H9 (cell line): ENCODE measurements at regions not wholly inside any gene's neighbourhood (a gene's known extent, or its start where the extent isn't known, plus 50 kb on each side); places are given as distances from the start of the nearest gene placed in this dataset.

Experiments
- DNase-seq: peaks from one replicate; pipeline ENCODE4 v3.0.0-alpha.2; 2017
- H2AFZ ChIP-seq: one replicate; pipeline ENCODE4 v1.6.1; 2013; ENCODE audit warnings: mild to moderate bottlenecking, low read length, control low read depth, moderate library complexity
- H2AK5ac ChIP-seq: 2 replicates; pipeline ENCODE4 v1.6.1; 2013; ENCODE audit warnings: low read length, control low read depth, mixed read lengths; ENCODE audit not compliant: insufficient read length
- H2BK120ac ChIP-seq: one replicate; pipeline ENCODE4 v1.6.1; 2013; ENCODE audit warnings: low read depth, mild to moderate bottlenecking, low read length, control low read depth, inconsistent platforms; ENCODE audit not compliant: poor library complexity, severe bottlenecking
- H2BK12ac ChIP-seq: 2 replicates; pipeline ENCODE4 v1.6.1; 2013; ENCODE audit warnings: low read length, control low read depth, mixed read lengths, low read depth; ENCODE audit not compliant: insufficient read length
- H2BK15ac ChIP-seq: 2 replicates; pipeline ENCODE4 v1.6.1; 2013; ENCODE audit warnings: low read depth, low read length, control low read depth
- H2BK20ac ChIP-seq: one replicate; pipeline ENCODE4 v1.6.1; 2013; ENCODE audit warnings: low read depth, mild to moderate bottlenecking, low read length, control low read depth, inconsistent platforms; ENCODE audit not compliant: poor library complexity, severe bottlenecking
- H2BK5ac ChIP-seq: 2 replicates; pipeline ENCODE4 v1.6.1; 2013; ENCODE audit warnings: low read length, control low read depth, mixed read lengths; ENCODE audit not compliant: insufficient read length
- H3K14ac ChIP-seq: 2 replicates; pipeline ENCODE4 v1.6.1; 2013; ENCODE audit warnings: low read length, control low read depth; ENCODE audit not compliant: insufficient read depth
- H3K18ac ChIP-seq: 2 replicates; pipeline ENCODE4 v1.6.1; 2013; ENCODE audit warnings: low read depth, mild to moderate bottlenecking, mixed read lengths, low read length, control low read depth; ENCODE audit not compliant: insufficient read length
- H3K23ac ChIP-seq: 2 replicates; pipeline ENCODE4 v1.6.1; 2013; ENCODE audit warnings: low read length, control low read depth, mixed read lengths, low read depth; ENCODE audit not compliant: insufficient read length
- H3K23me2 ChIP-seq: 2 replicates; pipeline ENCODE4 v1.6.1; 2013; ENCODE audit warnings: low read depth, mild to moderate bottlenecking, mixed read lengths, low read length, control low read depth; ENCODE audit not compliant: insufficient read length, poor library complexity, severe bottlenecking
- H3K27ac ChIP-seq: 2 replicates; pipeline ENCODE4 v1.5.1; 2013; ENCODE audit warnings: low read length, control low read depth, mixed read lengths, low read depth; ENCODE audit not compliant: insufficient read length
- H3K27me3 ChIP-seq: 2 replicates; pipeline ENCODE4 v1.6.1; 2013; ENCODE audit warnings: low read length, control low read depth, inconsistent platforms; ENCODE audit not compliant: insufficient read depth
- H3K4ac ChIP-seq: 2 replicates; pipeline ENCODE4 v1.6.1; 2013; ENCODE audit warnings: low read depth, mild to moderate bottlenecking, control low read depth, inconsistent platforms, low read length, moderate library complexity
- H3K4me1 ChIP-seq: 2 replicates; pipeline ENCODE4 v1.6.1; 2013; ENCODE audit warnings: low read length, control low read depth, inconsistent platforms; ENCODE audit not compliant: insufficient read depth
- H3K4me2 ChIP-seq: 2 replicates; pipeline ENCODE4 v1.6.1; 2013; ENCODE audit warnings: low read length, control low read depth, mixed read lengths; ENCODE audit not compliant: insufficient read length, insufficient read depth
- H3K56ac ChIP-seq: 2 replicates; pipeline ENCODE4 v1.6.1; 2013; ENCODE audit warnings: low read depth, mild to moderate bottlenecking, mixed read lengths, low read length, control low read depth; ENCODE audit not compliant: insufficient read length
- H3K79me1 ChIP-seq: 2 replicates; pipeline ENCODE4 v1.6.1; 2013; ENCODE audit warnings: low read depth, mild to moderate bottlenecking, moderate library complexity, low read length, control low read depth, inconsistent platforms; ENCODE audit not compliant: insufficient read depth, poor library complexity, severe bottlenecking
- H3K79me2 ChIP-seq: 2 replicates; pipeline ENCODE4 v1.6.1; 2013; ENCODE audit warnings: low read length, control low read depth, inconsistent platforms; ENCODE audit not compliant: insufficient read depth
- H3K9ac ChIP-seq: 2 replicates; pipeline ENCODE4 v1.6.1; 2013; ENCODE audit warnings: low read length, control low read depth, mixed read lengths; ENCODE audit not compliant: insufficient read length; ENCODE audit errors: extremely low read depth
- H3K9me3 ChIP-seq: one replicate; pipeline ENCODE4 v1.6.1; 2013; ENCODE audit warnings: low read depth, low read length, inconsistent platforms; ENCODE audit not compliant: control insufficient read depth
- H3T11ph ChIP-seq: one replicate; pipeline ENCODE4 v1.6.1; 2013; ENCODE audit warnings: mild to moderate bottlenecking, low read length, control low read depth, inconsistent platforms
- H4K20me1 ChIP-seq: one replicate; pipeline ENCODE4 v1.6.1; 2013; ENCODE audit not compliant: control insufficient read depth, insufficient read length, insufficient read depth
- H4K5ac ChIP-seq: 2 replicates; pipeline ENCODE4 v1.6.1; 2013; ENCODE audit warnings: low read depth, mild to moderate bottlenecking, mixed read lengths, low read length, control low read depth; ENCODE audit not compliant: insufficient read length
- H4K8ac ChIP-seq: replicated peaks from 2 replicates; pipeline ENCODE4 v1.6.1; 2013; ENCODE audit warnings: low read length, control low read depth, mixed read lengths, low read depth; ENCODE audit not compliant: insufficient read length
- H4K91ac ChIP-seq: 2 replicates; pipeline ENCODE4 v1.6.1; 2013; ENCODE audit warnings: low read depth, mild to moderate bottlenecking, moderate library complexity, mixed read lengths, low read length, control low read depth; ENCODE audit not compliant: insufficient read length
- H3K27ac Mint-ChIP-seq, 3 experiments: 2 replicates in 2 of 3; 3 replicates in 1 of 3; pipeline ENCODE4 v1.8.0; 2020 to 2021; ENCODE audit warnings: mixed read lengths in 3 of 3, mild to moderate bottlenecking in 1 of 3, moderate library complexity in 1 of 3
- H3K27me3 Mint-ChIP-seq: 2 replicates; pipeline ENCODE4 v1.8.0; 2021; ENCODE audit warnings: low read depth, mild to moderate bottlenecking, moderate library complexity, mixed read lengths
- H3K36me3 Mint-ChIP-seq, 3 experiments: 2 replicates in 2 of 3; 3 replicates in 1 of 3; pipeline ENCODE4 v1.8.0; 2020 to 2021; ENCODE audit warnings: low read depth in 3 of 3, mixed read lengths in 3 of 3; ENCODE audit not compliant: insufficient read depth in 1 of 3
- H3K4me1 Mint-ChIP-seq, 2 experiments: 2 replicates each; pipeline ENCODE4 v1.8.0; 2020; ENCODE audit warnings: mixed read lengths in 2 of 2
- H3K4me3 Mint-ChIP-seq, 2 experiments: 2 replicates in 1 of 2; 3 replicates in 1 of 2; pipeline ENCODE4 v1.8.0; 2020 to 2021; ENCODE audit warnings: mild to moderate bottlenecking in 2 of 2, mixed read lengths in 2 of 2, moderate library complexity in 1 of 2
- H3K9me3 Mint-ChIP-seq, 2 experiments: 2 replicates in 1 of 2; 3 replicates in 1 of 2; pipeline ENCODE4 v1.8.0; 2020; ENCODE audit warnings: mild to moderate bottlenecking in 2 of 2, mixed read lengths in 2 of 2, moderate library complexity in 1 of 2
- WGBS: extraction: QIAGEN DNeasy Blood & Tissue Kit; methylation state at CpG from one replicate; pipeline ENCODE4 v1.1.7; 2013; ENCODE audit warnings: missing lambda C conversion rate, low lambda C conversion rate, mixed read lengths; ENCODE audit not compliant: insufficient read length; ENCODE audit errors: extremely low coverage; 5-methylcytosine and 5-hydroxymethylcytosine counted together
- TF ChIP-seq, protein P1 (sequence below): fragments of 200-600 bp; sonication (generic); conservative IDR thresholded peaks from 3 replicates; pipeline ENCODE4 v1.8.0; 2021; ENCODE audit warnings: antibody characterized with exemption, mild to moderate bottlenecking

- Histone ChIP-seq H3K23ac (no peak overlapping the region), H2BK120ac (no peak overlapping the region), H3T11ph (no peak overlapping the region), H3K56ac (no peak overlapping the region), H3K79me1 (no peaks in the 10 kb centered on the region), H4K8ac (no peak overlapping the region), H3K18ac (no peak overlapping the region), H3K9ac (no peak overlapping the region), H3K23me2 (no peaks in the 10 kb centered on the region), H4K91ac (no peak overlapping the region), H3K4me2 (no peak overlapping the region), H2AK5ac (no peak overlapping the region), H2BK20ac (no peak overlapping the region), H3K79me2 (no peaks in the 10 kb centered on the region), H3K4ac (no peak overlapping the region), H3K14ac (no peak overlapping the region), H3K9me3 (no peaks in the 10 kb centered on the region), H3K27me3 (no peaks in the 10 kb centered on the region), H2BK15ac (no peak overlapping the region), H2BK12ac (no peak overlapping the region), H3K4me1 (no peaks in the 10 kb centered on the region), H4K5ac (no peak overlapping the region), H3K27ac (no peak overlapping the region), H2AFZ (no peak overlapping the region), H4K20me1 (no peaks in the 10 kb centered on the region), H2BK5ac (no peak overlapping the region)
- Mint-ChIP-seq H3K27ac (no peak overlapping the region), H3K4me3 (no peak overlapping the region), H3K4me1 (peaks cover 5 to 10% of the 10 kb centered on the region in 2 experiments; a peak in 3 of 4 replicates), H3K27me3 (no peaks in the 10 kb centered on the region), H3K36me3 (peaks cover 0 to 5% (median 2%) of the 10 kb centered on the region in 3 experiments; a peak in 2 of 7 replicates), H3K9me3 (peaks cover 3 to 4% of the 10 kb centered on the region in 2 experiments; a peak in 4 of 5 replicates)
- TF ChIP-seq, protein P1, sequence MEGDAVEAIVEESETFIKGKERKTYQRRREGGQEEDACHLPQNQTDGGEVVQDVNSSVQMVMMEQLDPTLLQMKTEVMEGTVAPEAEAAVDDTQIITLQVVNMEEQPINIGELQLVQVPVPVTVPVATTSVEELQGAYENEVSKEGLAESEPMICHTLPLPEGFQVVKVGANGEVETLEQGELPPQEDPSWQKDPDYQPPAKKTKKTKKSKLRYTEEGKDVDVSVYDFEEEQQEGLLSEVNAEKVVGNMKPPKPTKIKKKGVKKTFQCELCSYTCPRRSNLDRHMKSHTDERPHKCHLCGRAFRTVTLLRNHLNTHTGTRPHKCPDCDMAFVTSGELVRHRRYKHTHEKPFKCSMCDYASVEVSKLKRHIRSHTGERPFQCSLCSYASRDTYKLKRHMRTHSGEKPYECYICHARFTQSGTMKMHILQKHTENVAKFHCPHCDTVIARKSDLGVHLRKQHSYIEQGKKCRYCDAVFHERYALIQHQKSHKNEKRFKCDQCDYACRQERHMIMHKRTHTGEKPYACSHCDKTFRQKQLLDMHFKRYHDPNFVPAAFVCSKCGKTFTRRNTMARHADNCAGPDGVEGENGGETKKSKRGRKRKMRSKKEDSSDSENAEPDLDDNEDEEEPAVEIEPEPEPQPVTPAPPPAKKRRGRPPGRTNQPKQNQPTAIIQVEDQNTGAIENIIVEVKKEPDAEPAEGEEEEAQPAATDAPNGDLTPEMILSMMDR: no peak
- no CpG with 5 or more reads among the region's 8 CpGs for WGBS
- DNase-seq: no peak
Measured at GRCh38 chr16:51723036-51723724, 572.1 kb upstream of the SALL1 start.
